Stimulated activated naive CD8-positive, alpha-beta T cell treated with anti-CD3 and anti-CD28 coated beads, Interleukin-15, amount 100 ng/mL, for 72 hours (primary cell): ENCODE measurements at regions not wholly inside any gene's neighbourhood (a gene's known extent, or its start where the extent isn't known, plus 50 kb on each side); places are given as distances from the start of the nearest gene placed in this dataset.
A peak's percentile ranks its signal among the peaks of the same experiment; 100 is the strongest.
"Not testable (repeated sequence)": the region's sequence is repeated elsewhere in the genome, so short reads cannot be mapped to it uniquely, and the experiment has no call there.

Experiments used
- ATAC-seq: fragments of 150-1000 bp; cut with Tn5 transposase; 2 replicates; pipeline ENCODE4 v1.10.0; 2021; ENCODE audit warnings: mild to moderate bottlenecking, moderate library complexity
- DNase-seq, 2 donors: peaks; one replicate each; pipeline ENCODE4 v3.0.0; 2021 to 2022
- H3K27ac Mint-ChIP-seq, 2 donors: one replicate each; pipeline ENCODE4 v1.8.0; 2022; ENCODE audit warnings: mild to moderate bottlenecking in 2 of 2, mixed read lengths in 2 of 2, moderate library complexity in 2 of 2
- H3K27me3 Mint-ChIP-seq: one replicate; pipeline ENCODE4 v1.8.0; 2022; ENCODE audit warnings: mixed read lengths
- H3K4me1 Mint-ChIP-seq: one replicate; pipeline ENCODE4 v1.8.0; 2022; ENCODE audit warnings: mild to moderate bottlenecking, mixed read lengths
- H3K4me3 Mint-ChIP-seq, 2 donors: one replicate each; pipeline ENCODE4 v1.8.0; 2022; ENCODE audit warnings: mild to moderate bottlenecking in 2 of 2, mixed read lengths in 2 of 2, moderate library complexity in 1 of 2
- H3K9me3 Mint-ChIP-seq, 2 donors: one replicate each; pipeline ENCODE4 v1.8.0; 2022; ENCODE audit warnings: mixed read lengths in 2 of 2

GRCh38 chr12:28023156-28023887, 50.8 kb upstream of the PTHLH start:
- ATAC-seq = no peak
- H3K9me3 Mint-ChIP-seq = no peaks in the 10 kb centered on the region
- H3K27me3 Mint-ChIP-seq = peaks cover 14% of the 10 kb centered on the region
- H3K4me1 Mint-ChIP-seq = no peaks in the 10 kb centered on the region
- no peak overlapping the region for H3K4me3 Mint-ChIP-seq
- H3K27ac Mint-ChIP-seq = no peak overlapping the region
- no peak for DNase-seq

DNA sequence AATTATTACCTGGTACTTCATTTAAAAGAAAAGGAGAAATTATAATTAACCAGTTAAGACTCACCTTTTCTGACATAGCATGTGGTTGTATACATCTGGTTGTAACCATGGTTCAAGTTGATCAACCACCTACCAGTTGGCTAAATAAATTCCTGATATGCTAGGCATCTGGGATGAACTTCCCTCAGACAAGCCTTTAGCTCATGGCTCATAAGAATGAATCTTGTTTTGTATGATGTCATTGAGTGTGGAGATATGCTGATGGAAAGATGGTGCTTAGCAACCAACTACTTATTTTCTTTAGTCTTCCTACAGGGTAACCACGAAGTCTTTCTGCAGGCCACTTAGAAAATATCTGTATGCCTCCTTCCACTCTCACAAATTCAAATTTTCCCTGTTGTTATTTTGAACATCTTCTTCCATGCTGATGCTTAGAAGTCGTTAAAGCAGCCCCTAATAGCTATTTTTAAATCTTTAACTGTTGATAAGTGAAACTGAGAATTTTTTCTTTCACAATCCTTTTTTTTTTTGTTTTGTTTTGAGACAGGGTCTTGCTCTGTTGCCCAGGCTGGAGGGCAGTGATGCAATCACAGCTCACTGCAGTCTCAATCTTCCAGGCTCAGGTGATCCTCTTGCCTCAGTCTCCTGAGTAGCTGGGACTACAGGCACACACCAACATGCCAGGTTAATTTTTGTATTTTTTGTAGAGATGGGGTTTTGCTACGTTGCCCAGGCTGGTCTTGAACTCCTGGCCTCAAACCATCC, 51.9 kb upstream of the PTHLH start:
- no peak overlapping the region for H3K27ac Mint-ChIP-seq
- H3K9me3 Mint-ChIP-seq = no peaks in the 10 kb centered on the region
- H3K27me3 Mint-ChIP-seq = peaks cover 14% of the 10 kb centered on the region
- DNase-seq (no peak), ATAC-seq (no peak)
- no peaks in the 10 kb centered on the region for H3K4me1 Mint-ChIP-seq
- no peak overlapping the region for H3K4me3 Mint-ChIP-seq

DNA sequence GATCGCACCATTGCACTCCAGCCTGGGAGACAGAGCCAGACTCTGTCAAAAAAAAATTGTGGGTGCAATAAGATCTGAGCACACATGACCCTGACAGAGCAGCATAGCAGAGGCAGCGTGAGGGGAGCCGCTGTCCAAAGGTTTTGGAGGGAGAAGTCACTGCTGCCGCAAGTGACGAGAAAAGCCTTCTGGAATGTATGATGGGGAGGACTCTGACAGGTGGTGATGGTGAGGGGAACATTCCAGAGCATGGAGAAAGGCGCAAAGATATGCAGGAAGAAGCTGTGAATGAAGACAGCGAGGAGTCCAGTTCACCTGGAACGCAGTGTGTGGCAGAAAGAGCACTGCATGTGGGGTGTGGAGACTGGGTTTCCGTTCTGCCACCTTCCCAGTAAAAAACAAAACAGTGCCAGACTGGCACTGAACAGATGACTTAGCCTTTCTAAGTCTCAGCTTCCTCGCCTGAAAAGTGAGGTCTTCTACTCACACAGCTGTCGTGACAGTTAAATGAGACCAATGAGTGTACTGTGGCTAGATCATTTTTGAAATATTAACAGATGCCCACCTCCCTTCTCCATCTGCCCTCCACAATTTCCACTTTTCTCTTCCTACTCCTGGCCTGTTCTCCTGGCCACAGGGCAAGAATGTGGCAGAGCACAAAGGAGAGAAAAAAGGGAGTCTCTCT, 53.4 kb upstream of the PTHLH start:
- Mint-ChIP-seq H3K27ac (peak overlapping the region in 1 of 2 donors; percentile 23), H3K9me3 (no peaks in the 10 kb centered on the region), H3K4me1 (no peaks in the 10 kb centered on the region), H3K27me3 (peaks cover 14% of the 10 kb centered on the region), H3K4me3 (no peak overlapping the region)
- DNase-seq = no peak
- ATAC-seq = no peak

GRCh38 chr12:28026701-28027100, 54.2 kb upstream of the PTHLH start:
- no peak overlapping the region for H3K4me3 Mint-ChIP-seq
- DNase-seq = no peak
- no peaks in the 10 kb centered on the region for H3K4me1 Mint-ChIP-seq
- H3K9me3 Mint-ChIP-seq = no peaks in the 10 kb centered on the region
- ATAC-seq = peak; percentile 23
- H3K27ac Mint-ChIP-seq = no peak overlapping the region
- H3K27me3 Mint-ChIP-seq = peaks cover 14% of the 10 kb centered on the region

GRCh38 chr12:28027328-28027727, 54.8 kb upstream of the PTHLH start:
- Mint-ChIP-seq H3K9me3 (no peaks in the 10 kb centered on the region), H3K27me3 (peaks cover 14% of the 10 kb centered on the region), H3K27ac (no peak overlapping the region), H3K4me1 (no peaks in the 10 kb centered on the region), H3K4me3 (no peak overlapping the region)
- ATAC-seq (no peak), DNase-seq (no peak)

- Mint-ChIP-seq H3K4me1 (no peaks in the 10 kb centered on the region), H3K27ac (no peak overlapping the region), H3K4me3 (no peak overlapping the region), H3K27me3 (peaks cover 14% of the 10 kb centered on the region), H3K9me3 (no peaks in the 10 kb centered on the region)
- DNase-seq = no peak
- no peak for ATAC-seq
Measured at GRCh38 chr12:28027947-28028724, 55.6 kb upstream of the PTHLH start.

DNA sequence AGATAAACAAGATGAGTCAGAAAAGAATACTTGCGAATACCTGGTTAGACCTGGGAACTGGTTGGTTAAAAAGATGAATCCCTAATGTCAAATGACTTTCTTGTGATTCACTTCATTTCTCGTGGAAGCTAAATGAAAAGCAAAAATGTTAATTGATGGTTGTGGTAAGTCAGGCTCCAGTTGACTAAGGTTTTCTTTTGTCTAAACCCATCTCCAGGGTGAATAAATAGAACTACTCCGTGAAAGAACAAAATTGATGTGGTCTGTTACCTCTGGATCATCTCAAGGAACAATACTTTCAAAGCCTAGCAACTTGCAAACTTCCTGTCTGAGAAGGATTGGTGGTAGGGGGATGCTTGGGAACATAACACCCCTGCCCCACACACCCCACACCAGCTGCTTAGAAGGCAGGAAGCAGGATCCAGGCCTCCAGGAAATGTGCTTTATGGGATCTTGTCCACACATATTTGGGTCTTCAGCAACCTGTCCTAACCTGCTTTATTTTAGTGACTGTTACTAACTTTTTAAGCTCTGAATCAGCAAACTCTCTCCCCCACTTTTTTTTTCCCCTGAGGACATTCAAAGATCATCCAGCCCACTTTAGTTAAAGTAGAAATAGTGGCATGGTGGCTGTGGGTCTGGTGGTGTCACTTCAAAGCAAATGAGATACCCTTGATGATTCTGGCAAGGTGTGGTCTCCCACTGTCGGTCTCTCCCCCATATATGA, 60.4 kb upstream of the PTHLH start:
- no peaks in the 10 kb centered on the region for H3K4me1 Mint-ChIP-seq
- no peak overlapping the region for H3K27ac Mint-ChIP-seq
- no peak for DNase-seq
- H3K4me3 Mint-ChIP-seq = no peak overlapping the region
- no peak for ATAC-seq
- no peaks in the 10 kb centered on the region for H3K27me3 Mint-ChIP-seq
- no peaks in the 10 kb centered on the region for H3K9me3 Mint-ChIP-seq

DNA sequence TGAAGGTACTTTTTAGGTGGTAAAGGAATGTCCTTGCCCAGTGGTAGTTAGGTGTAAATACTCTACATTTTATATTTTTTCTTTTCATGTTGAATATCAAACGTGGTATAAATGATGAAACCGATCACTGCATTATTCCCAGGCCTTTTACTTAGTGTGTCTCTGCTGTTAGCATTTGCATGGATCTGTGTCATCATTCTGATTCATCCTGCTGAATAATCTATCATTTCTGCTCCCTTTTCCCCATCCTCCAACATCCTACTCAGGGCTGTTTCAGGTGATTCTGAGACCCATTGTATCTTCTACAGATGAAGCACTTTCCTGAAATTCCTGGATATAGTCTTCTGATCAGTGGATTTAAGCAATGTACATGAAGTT, 61.0 kb upstream of the PTHLH start:
- Mint-ChIP-seq H3K4me3 (no peak overlapping the region), H3K27ac (no peak overlapping the region), H3K9me3 (no peaks in the 10 kb centered on the region), H3K27me3 (no peaks in the 10 kb centered on the region), H3K4me1 (no peaks in the 10 kb centered on the region)
- ATAC-seq (no peak), DNase-seq (no peak)

DNA sequence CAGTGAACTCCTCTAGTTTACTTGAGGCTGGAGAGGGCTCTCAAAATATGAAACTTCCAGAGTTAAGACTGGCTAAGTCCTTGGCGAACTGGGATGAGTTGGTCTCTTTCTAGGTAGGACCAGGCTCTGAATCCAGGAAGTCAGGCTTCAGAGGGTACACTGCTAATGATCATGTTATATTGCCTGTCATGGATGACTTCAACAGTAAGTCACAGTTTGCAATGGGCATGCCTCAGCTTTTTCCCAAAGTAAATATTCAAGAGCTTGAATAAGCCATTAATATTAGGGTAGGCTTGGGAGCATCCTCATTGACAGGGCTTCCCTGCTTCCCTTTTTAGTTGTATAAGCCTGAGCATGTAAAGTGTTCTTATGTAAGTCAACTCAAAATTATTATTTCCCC, 61.7 kb upstream of the PTHLH start:
- no peak overlapping the region for H3K4me3 Mint-ChIP-seq
- DNase-seq (no peak), ATAC-seq (no peak)
- no peaks in the 10 kb centered on the region for H3K27me3 Mint-ChIP-seq
- no peaks in the 10 kb centered on the region for H3K9me3 Mint-ChIP-seq
- no peak overlapping the region for H3K27ac Mint-ChIP-seq
- H3K4me1 Mint-ChIP-seq = no peaks in the 10 kb centered on the region

GRCh38 chr12:28035500-28035899, 63.0 kb upstream of the PTHLH start:
- Mint-ChIP-seq H3K4me1 (no peaks in the 10 kb centered on the region), H3K4me3 (no peak overlapping the region), H3K27me3 (no peaks in the 10 kb centered on the region), H3K9me3 (no peaks in the 10 kb centered on the region), H3K27ac (no peak overlapping the region)
- DNase-seq (no peak), ATAC-seq (no peak)

DNA sequence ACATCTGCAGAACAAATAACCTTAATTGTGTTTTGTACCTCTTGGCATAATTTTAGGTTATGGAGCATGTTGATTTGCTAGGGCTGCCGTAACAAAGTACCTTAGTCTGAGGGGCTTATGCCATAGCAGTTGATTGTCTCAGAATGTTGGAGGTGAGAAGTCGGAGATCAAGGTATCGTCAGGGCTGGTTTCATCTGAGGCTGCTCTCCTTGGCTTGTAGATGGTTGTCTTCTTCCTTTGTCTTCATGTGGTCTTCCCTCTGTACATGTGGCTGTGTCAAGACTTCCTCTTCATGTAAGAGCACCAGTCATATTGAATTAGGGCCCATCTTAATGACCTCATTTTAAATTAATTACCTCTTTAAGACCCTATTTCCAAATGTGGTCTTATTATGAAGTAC, 64.4 kb upstream of the PTHLH start:
- H3K4me1 Mint-ChIP-seq = no peaks in the 10 kb centered on the region
- no peak for DNase-seq
- no peaks in the 10 kb centered on the region for H3K9me3 Mint-ChIP-seq
- H3K4me3 Mint-ChIP-seq = no peak overlapping the region
- no peak overlapping the region for H3K27ac Mint-ChIP-seq
- no peak for ATAC-seq
- H3K27me3 Mint-ChIP-seq = no peaks in the 10 kb centered on the region

- Mint-ChIP-seq H3K27me3 (no peaks in the 10 kb centered on the region), H3K9me3 (peaks cover 4 to 6% of the 10 kb centered on the region in 2 donors), H3K27ac (no peak overlapping the region), H3K4me1 (no peaks in the 10 kb centered on the region), H3K4me3 (no peak overlapping the region)
- DNase-seq = no peak
- ATAC-seq = no peak
Measured at GRCh38 chr12:28040246-28040645, 67.7 kb upstream of the PTHLH start.

DNA sequence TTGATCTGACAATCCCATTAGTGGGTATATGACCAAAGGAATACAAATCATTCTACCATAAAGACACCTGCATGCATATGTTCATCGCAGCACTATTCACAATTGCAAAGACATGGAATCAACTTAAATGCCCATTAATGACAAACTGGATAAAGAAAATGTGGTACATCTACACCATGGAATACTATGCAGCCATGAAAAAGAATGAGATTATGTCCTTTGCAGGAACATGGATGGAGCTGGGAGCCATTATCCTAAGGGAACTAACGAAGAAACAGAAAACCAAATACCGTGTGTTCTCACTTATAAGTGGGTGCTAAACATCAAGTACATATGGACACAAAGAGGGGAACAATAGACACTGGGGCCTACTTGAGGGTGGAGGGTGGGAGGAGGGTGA, 74.1 kb upstream of the PTHLH start:
- Mint-ChIP-seq H3K27me3 (peaks cover 19% of the 10 kb centered on the region), H3K9me3 (peaks cover 15 to 22% of the 10 kb centered on the region in 2 donors)
- H3K27ac Mint-ChIP-seq, DNase-seq, H3K4me3 Mint-ChIP-seq, ATAC-seq, H3K4me1 Mint-ChIP-seq: not testable (repeated sequence)

- ATAC-seq = no peak
- Mint-ChIP-seq H3K9me3 (peaks cover 10 to 13% of the 10 kb centered on the region in 2 donors), H3K4me3 (no peak overlapping the region), H3K27ac (no peak overlapping the region), H3K27me3 (peaks cover 21% of the 10 kb centered on the region), H3K4me1 (no peaks in the 10 kb centered on the region)
- DNase-seq = no peak
Measured at GRCh38 chr12:28050606-28051005, 78.1 kb upstream of the PTHLH start.
